GM21529 (cell line): ENCODE measurements at regions not wholly inside any gene's neighbourhood (a gene's known extent, or its start where the extent isn't known, plus 50 kb on each side); places are given as distances from the start of the nearest gene placed in this dataset.

ENCODE experiments used
- ATAC-seq: cut with Tn5 transposase; IDR thresholded peaks from one replicate; pipeline ENCODE4 v1.9.1; 2021; ENCODE audit not compliant: unreplicated experiment

DNA sequence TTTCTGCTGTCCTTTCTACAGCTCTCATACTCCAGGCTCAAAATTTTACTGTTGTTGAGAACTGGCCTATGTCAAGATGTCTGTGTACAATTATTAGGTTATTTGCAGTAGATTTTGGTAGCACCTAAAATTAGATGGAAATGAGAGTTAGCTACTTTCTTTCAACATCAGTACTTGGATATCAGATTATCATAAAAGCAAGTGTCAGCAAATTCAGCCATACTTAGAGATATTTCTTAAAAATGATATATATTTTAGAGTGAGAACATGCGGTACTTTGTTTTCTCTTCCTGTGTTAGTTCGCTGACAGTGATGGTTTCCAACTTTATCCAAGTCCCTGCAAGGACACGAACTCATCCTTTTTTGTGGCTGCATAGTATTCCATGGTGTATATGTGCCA, 351.8 kb upstream of the LRRC7 start:
- ATAC-seq = no peak

DNA sequence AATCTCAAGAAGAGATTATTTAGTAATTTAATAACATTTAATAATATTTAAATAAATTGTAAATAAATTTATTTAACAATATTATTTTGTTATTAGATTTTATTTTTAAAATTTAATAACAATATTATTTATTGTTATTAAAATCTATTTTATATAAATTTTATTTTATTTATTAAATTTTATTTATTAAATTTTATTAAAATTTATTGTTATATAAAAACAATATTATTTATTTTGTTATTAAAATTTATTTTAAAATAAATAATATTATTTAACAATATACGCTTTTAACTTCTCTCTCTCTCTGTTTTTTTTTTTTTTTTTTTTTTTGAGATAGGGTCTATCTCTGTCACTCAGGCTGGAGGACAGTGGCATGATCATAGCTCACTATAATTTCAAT, 347.1 kb upstream of the LRRC7 start:
- no peak for ATAC-seq

DNA sequence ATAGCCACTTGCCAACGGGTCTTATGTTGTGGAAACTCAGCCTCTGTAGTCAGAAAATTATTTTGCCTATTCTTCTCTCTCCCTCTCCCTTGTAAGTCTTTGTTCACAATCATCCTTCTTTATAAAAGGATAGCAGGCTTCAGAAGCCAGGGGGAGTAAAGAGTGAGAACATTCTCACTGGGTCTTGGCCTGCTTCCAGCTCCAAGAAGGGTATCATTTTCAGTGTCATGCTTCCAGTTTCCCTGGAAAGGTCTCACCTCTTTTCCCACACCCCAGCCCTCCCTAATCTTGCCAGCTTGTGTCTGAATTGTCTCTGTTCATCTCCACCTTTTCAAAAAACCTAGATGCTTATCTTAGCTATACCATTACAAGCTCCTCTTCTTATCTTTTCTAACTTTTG, 346.2 kb upstream of the LRRC7 start:
- ATAC-seq = no peak

DNA sequence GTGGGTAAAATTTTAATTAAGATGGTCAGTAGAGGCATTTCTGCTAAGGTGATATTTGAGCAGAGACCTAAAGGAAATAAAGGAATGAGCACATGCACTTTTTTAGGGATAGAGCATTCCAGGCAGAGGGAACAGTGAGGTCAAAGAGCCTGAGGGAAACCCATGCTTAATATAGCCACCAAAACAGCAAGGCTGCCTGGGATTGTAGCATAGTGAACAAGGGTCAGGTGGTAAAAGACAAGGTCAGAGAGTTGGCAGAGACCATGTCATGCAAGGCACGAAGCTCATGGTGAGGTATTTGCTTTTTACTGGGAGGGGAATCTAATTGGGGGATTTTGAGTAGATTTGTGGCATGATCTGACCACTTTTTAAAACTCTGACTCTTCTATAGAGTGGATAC, 344.6 kb upstream of the LRRC7 start:
- no peak for ATAC-seq

DNA sequence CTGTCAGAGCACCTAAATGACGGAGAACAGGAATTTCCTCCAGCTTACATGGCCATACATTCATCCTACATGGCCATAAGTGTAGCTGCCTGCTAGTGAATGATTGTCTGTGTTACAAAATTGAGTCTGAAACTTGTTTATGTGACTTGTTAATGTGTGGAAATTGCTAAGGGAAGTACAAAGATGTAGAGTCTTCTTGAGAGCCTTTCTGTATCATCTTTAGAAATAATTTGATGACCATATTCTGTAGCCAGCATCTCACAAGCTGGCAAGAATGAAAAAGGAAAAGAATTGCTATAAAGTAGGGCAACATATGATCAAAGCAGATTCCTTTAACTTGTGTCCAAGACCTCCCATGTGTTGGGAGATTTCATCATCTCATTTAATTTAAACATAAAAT, 339.2 kb upstream of the LRRC7 start:
- no peak for ATAC-seq

DNA sequence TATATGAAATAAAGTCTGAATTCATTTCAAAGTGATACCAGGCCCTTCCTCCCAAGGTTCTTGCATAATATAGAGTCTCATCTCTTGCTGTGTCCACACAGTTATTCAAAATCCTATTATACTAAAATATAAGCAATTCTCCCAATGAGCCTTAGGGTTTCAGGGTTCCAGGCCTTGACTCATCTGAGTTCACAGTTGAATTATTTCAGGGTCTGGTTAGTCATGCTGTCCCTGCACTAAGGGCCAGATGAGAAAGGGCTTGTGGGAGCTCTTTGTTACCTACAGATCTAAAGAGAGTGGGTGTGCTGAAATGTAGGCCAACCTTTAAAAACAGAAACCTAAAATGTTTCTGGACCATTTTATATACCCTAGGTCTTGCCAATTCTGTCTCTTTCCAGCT, 337.5 kb upstream of the LRRC7 start:
- no peak for ATAC-seq

DNA sequence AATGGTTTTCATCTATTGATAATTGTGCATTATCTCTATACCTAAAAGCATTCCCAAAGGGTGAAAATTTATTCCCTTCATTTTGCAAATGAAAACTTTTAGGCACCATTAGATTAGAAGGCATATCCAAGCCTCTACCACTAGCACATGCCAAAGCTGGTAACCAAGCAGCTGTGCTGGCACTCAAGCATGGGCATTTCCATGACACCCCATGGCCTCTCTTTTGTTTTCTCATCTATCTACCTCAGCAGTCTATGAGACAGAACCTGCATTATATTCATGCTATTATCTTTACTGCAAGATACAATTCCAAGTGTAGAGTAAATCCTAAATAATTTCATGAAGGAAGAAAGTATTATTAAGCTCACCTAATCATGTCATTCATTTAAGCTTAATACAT, 334.3 kb upstream of the LRRC7 start:
- ATAC-seq = no peak

DNA sequence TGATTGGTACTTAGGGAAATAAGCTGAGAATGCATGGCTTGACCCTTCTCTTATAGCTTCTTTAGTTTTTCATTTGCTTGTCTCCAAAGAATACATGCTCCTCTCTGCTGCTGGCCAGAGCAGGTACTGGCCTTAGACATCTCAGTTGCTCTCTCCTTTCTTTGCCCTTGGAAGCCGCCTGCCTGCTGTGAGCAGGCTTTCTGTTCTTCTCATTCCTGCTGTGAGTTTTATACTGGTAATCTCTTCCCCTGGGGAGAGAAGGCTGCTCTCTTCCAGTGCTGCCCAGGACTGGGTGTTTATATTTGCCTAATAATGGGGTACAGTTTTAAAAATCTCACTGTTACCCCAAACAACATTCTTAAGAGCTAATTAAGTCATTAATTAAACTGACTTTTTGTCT, 323.5 kb upstream of the LRRC7 start:
- ATAC-seq = no peak

DNA sequence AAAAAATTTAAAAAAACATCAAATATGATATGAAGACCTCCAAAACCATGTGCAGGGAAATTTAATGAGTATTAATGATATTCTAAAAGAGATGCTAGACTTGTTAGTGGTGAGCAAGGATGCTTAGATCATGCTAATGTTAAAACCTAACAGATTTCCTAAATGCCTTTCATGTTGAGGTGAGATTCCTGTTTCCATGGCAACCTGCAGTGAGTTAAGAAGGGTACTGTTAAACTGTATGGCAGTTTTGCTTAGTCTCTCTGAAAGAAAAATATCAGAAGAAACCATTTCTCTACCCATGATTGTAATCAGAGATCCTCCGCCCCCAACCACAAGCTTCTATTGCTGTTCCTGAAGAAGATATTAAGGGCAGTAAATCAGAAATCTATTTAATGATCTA, 321.6 kb upstream of the LRRC7 start:
- no peak for ATAC-seq

DNA sequence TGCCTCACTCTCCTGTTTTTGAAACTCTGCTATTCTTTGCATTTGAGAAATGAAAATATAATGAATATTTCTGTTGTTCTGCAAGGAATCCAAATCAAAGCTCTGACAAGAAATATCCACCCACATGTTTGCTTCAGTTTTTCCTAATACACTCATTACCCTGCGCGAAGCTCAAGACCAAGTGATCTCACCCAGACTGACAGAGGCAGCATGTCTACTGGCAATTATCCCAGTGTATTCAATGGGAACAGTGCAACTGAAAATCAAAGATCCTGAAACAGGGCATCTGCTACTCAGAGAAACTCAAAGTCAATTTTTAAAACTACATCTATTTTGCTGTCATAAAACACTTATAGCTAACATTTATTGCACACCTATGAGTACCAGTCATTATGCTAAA, 321.0 kb upstream of the LRRC7 start:
- ATAC-seq = no peak

DNA sequence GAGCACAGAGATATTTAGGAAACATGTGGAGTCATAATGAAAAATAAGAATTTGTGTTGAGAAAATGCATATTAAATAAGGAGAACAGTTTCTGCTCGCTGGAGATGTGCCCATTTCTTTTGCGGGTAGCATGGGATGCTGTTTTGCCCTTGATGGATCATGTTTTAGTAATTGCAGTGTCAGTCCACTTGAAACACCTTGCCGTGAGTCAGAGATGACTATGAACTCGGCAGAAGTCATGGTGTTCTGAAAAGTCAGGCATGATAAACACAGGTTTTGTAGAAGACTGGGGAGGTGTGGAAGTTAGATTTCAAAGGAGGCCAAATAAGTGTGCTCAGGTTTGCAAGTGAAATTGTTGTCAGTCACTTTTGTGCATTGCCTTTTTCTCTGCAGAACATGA, 315.0 kb upstream of the LRRC7 start:
- no peak for ATAC-seq

DNA sequence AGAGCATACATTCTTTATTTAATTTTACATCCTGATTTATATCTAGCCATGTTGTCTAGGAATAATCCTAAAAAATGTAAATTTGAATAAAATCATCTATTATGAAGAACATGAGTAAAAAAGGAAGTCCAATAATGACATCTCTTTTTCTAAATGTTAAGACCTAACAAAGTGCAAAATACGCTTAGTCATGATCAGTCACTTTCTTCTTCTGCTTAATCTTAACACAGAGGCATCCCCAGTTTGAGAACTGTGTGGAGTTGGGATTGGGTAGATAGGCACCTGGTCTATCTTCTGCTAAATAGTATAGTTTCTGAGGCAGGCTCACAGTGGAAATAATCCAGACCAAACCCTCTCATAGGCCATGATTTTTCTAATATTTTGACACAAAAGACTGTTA, 311.7 kb upstream of the LRRC7 start:
- no peak for ATAC-seq

DNA sequence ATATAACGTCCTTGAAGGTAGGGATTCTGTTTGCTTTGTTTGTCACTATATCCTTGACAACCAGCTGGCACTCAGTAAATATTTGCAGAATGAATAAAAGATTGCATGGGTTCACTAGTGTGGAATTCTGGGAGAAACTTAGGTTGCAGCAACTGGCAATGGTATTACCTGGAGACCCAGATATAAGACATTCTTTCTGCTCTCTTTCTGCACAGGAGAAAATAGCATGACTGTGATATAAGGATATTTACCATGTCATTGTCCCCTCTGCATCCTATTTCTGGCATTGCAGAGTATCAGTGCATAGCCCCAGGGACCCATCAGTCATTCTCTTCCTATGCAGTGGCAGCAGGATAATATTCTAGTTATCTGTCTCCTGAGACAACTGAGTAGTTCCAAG, 308.9 kb upstream of the LRRC7 start:
- no peak for ATAC-seq

DNA sequence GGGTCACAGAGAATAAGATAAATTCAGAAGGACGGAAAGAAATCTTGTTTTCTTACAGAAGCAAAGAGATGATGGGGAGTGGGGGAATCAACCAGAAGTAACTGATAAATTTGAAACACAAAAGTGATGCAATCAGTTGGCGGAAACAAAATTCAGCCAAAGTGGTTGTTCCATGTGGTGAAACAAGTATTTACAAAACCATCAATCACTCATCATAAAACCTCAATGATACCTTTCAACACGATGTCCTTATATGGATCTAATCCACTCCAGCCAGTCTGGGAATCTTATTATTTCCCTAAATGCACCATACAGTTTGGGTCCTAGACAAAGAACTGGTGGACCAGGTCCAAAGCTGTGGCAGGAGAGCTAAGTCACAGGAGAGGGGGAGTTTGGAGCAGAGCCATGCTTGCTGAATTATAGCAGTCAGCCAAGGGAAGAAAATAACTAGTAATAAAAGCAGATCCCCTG, 303.8 kb upstream of the LRRC7 start:
- ATAC-seq = no peak

DNA sequence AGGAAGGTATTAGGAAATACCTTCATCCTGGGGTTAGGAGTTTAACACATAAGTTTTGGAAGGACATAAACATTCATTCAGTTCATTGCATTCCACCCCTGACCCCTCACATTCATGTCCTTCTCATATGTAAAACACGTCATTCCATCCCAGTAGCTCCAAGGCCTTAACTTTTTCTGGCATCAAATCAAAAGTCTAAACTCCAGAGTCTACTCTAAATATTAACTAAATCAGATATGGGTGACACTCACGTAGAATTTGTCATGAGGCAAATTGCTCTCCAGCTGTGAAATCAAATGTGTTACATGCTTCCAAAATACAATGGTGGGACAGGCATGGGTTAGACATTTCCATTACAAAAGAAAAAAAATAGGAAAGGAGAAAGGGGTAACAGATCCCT, 298.2 kb upstream of the LRRC7 start:
- ATAC-seq = no peak

DNA sequence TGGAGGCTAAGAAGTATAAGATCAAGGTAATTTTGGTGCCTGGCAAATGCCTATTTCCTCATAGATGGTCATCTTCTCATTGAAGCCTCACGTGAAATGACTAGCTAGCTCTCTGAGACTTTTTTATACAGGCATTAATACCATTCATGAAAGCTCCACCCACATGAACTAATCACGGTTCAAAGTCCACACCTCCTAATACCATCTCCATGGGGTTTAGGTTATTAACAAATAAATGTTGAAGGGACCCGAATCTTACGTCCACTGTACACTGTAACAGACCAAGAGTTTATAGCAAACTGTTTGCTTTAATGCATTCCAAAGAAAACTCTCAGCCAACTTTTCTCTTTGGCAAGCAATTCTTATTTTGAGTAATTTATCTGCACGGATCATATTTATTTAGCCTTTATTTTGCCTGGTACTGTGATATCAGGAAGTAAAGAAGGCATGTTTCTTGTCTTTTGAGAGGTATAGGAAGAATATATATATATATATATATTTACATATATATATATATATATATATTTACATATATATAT, 296.1 kb upstream of the LRRC7 start:
- no peak for ATAC-seq

DNA sequence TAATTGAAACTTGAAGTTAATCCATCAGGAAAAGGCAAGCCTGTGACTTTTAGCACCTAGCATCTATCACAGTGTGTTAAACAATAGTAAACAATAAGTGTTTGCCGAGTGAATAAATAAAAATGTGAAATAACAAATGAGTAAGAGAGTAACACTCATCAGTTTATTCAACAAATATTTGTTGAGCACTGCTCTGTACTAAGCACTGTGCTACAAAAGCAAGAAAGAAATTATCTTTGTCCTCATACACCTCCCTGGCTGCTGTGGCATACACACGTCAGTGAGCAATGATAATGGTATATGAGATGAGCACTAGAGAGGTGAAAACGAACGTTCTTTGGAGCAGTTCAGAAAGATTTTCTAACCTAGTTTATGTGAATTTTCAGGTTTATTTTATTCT, 295.0 kb upstream of the LRRC7 start:
- ATAC-seq = no peak

DNA sequence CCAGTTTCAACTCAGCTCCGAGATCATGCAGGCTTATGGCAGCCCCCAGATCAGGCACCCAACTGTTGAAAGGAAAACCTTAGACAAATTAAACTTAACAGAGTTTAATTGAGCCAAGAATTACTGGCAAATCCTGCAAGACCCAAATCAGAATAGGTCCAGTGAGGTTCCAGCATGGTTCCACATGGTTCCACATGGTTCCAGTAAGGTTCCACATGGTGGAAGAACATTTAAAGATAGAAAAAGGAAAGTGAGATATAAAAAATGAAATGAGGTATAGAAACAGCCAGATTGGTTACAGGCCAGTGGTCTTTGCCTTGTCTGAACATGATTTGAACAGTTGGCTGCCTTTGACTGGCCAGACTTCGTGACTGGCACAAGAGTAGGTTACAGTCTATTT, 288.8 kb upstream of the LRRC7 start:
- no peak for ATAC-seq

DNA sequence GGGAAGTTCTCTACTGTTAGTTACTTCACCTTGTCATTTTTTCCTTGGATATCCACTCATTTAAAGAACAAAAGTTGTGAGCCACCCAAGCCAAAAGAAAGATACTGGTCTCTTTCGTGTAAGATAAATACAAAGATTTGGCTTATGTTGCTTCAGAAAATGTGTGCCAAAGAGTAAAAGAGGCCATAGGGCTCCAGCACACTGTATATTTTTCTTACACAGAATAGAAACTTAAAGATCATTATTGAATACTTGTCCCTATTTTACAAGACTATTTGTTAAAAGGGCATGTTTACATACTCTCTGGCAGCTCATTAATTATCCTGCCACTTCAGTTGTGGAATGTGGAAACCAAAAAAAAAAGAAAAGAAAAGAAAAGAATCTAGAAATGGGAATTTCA, 284.2 kb upstream of the LRRC7 start:
- ATAC-seq = no peak

DNA sequence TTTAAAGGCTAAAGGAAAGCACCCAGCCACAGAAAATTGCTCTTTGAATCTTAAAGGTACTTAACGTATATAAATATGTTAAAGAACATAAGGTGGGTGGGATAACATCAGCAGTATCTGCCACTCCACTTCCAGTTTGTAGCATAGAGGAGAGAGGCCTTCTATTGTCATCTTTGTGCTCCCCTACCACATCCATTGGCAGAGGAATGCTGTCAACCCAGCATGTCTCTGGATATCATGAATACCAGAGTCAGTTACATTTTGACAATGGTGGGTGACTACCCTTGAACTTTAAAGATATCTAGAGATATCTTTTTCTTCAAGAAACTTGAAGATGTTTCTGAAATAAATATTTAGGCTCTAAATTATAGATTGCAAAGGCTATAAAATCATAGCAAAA, 283.2 kb upstream of the LRRC7 start:
- ATAC-seq = no peak

DNA sequence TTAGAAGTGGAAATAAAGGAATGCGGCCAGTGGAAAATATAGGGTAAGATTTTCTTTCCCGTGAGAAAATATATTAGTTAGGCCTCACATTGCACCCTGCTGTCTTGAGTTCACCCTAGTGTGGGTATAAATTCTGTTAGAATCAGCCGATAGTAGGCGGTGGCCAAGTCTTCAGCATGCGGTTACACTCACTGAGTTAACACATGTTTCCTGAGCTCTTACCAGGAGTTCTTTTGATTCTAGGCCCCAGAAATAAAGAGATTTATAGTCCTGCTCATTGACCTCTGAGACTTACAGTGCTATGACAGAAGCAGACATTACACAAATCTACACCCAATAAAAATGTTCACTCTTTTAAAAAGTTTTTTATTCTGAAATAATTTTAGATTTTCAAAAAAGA, 279.3 kb upstream of the LRRC7 start:
- ATAC-seq = no peak

DNA sequence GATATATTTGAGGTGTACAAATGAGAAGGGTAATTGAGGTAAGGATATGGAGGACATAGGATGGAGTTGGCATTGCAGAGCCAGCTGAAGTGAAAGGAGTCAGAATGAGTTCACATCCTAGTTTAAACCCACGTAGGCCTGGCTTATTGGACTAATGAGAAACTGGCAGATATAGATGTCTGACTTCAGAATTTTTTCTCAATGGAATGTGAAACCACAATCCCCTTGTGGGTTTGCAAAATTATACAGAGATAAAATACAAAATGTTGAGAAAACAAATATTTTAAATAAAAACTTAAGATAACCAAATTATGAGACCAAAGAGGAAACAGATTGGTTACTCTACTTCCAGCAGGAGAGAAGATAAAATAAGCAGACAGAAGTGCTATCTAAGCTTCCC, 277.4 kb upstream of the LRRC7 start:
- ATAC-seq = no peak

DNA sequence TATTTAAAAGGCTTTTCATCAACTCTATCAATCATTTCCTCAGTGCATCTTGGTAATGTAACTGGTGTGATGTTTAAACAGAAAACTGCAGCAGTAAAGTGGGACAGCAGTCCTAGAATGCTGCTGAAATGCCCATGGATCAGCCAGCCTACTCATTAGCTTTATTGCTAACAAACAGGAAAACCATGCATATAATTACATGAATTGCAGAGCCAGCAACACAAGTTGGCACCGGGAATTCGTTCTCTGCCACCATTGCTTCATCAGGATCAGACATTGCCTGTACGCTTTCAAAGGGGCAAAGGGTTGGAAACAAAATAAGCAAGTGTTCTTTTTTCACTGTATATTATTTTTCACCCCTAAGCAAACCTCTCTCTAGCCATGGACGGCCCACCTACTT, 276.2 kb upstream of the LRRC7 start:
- ATAC-seq = no peak

DNA sequence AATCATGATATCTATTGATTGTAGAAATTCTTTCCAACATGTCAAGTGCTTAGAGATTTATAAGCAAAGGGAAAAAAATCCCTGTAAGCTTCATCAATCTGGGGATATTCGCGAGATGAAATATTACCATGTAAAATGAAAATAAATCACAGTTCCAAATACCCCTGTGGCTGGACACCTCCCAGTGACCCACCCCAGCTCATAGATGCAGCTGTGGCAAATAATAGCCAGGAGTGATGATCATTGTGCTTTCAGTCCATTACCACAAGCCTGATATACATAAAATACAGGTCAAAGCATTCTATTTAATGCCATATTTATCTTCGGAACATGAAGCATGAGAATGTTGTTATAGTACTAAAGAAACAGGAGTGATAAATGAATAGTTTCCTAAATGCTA, 274.9 kb upstream of the LRRC7 start:
- no peak for ATAC-seq
